Uterus (tissue), 3 donors: ENCODE measurements at regions not wholly inside any gene's neighbourhood (a gene's known extent, or its start where the extent isn't known, plus 50 kb on each side); places are given as distances from the start of the nearest gene placed in this dataset.

Source experiments
- DNase-seq, 2 donors: peaks; one replicate each; pipeline ENCODE4 v3.0.0-alpha.2; 2019 to 2020
- H3K27ac ChIP-seq, 2 donors: fragments of 200-600 bp; sonication (generic); 1 replicate in 1 of 2; 2 replicates in 1 of 2; pipeline ENCODE4 v1.5.1; 2016 to 2018
- H3K27me3 ChIP-seq, 2 donors: fragments of 200-600 bp; sonication (generic); one replicate each; pipeline ENCODE4 v1.5.1; 2018 to 2019; ENCODE audit warnings: control low read depth in 1 of 2
- H3K36me3 ChIP-seq, 2 donors: fragments of 200-600 bp; sonication (generic); one replicate each; pipeline ENCODE4 v1.5.1; 2019; ENCODE audit warnings: control low read depth in 1 of 2
- H3K4me1 ChIP-seq, 2 donors: fragments of 200-600 bp; sonication (generic); one replicate each; pipeline ENCODE4 v1.5.1; 2018 to 2019; ENCODE audit warnings: control low read depth in 1 of 2
- H3K4me3 ChIP-seq, 2 donors: fragments of 200-600 bp; sonication (generic); 1 replicate in 1 of 2; 2 replicates in 1 of 2; pipeline ENCODE4 v1.5.1; 2018 to 2019; ENCODE audit warnings: mild to moderate bottlenecking in 1 of 2
- H3K9me3 ChIP-seq, 2 donors: fragments of 200-600 bp; sonication (generic); one replicate each; pipeline ENCODE4 v1.5.1; 2019; ENCODE audit warnings: control low read depth in 1 of 2
- CTCF ChIP-seq, 4 experiments: fragments of 200-600 bp in 2 of 4; fragments of 450-650 bp in 2 of 4; sonication (generic) in 2 of 4; IDR thresholded peaks; one replicate each; pipeline ENCODE4 v1.5.1; 2016 to 2019; ENCODE audit warnings: antibody characterized with exemption in 4 of 4, mild to moderate bottlenecking in 2 of 4, moderate library complexity in 1 of 4
- POLR2A ChIP-seq, 2 donors: fragments of 450-650 bp; IDR thresholded peaks; one replicate each; pipeline ENCODE4 v1.6.1; 2016; ENCODE audit warnings: antibody characterized with exemption in 2 of 2, mild to moderate bottlenecking in 1 of 2, moderate library complexity in 1 of 2
- intact Hi-C: fragments of 100-400 bp; cut with DNase I; formaldehyde crosslinking; loops from one replicate; pipeline ENCODE4 v1.15.1; 2023; ENCODE audit warnings: low total_unique reads
- donor health status: DM: yes; HTN: yes; CAD: no.

- DNase-seq: no peak
- no peaks in the 10 kb centered on the region for H3K9me3 ChIP-seq
These were observed 631.7 kb downstream of the VRK1 start for GRCh38 chr14:97428808-97429440.

GRCh38 chr14:97432586-97432985, 635.4 kb downstream of the VRK1 start:
- H3K4me3 ChIP-seq: no peak overlapping the region
- TF ChIP-seq POLR2A (IDR thresholded peaks at IDR 0.05): no peak
- no peak for TF ChIP-seq CTCF (IDR thresholded peaks at IDR 0.05)
- no peaks in the 10 kb centered on the region for H3K27me3 ChIP-seq
- no peaks in the 10 kb centered on the region for H3K9me3 ChIP-seq
- H3K4me1 ChIP-seq: no peaks in the 10 kb centered on the region
- H3K36me3 ChIP-seq: no peaks in the 10 kb centered on the region
- intact Hi-C loops: no loop called here
- no peak for DNase-seq
- H3K27ac ChIP-seq: no peak overlapping the region

More at GRCh38 chr14:97428808-97429440, 631.7 kb downstream of the VRK1 start:
- H3K36me3 ChIP-seq: no peaks in the 10 kb centered on the region
- H3K4me1 ChIP-seq: no peaks in the 10 kb centered on the region
- H3K27me3 ChIP-seq: no peaks in the 10 kb centered on the region
- H3K4me3 ChIP-seq: no peak overlapping the region
- TF ChIP-seq POLR2A (IDR thresholded peaks at IDR 0.05): no peak
- no peak for TF ChIP-seq CTCF (IDR thresholded peaks at IDR 0.05)
- intact Hi-C loops: no loop called here
- no peak overlapping the region for H3K27ac ChIP-seq

GRCh38 chr14:97441740-97442362, 644.7 kb downstream of the VRK1 start:
- Histone ChIP-seq H3K27me3 (no peaks in the 10 kb centered on the region), H3K9me3 (no peaks in the 10 kb centered on the region), H3K27ac (no peak overlapping the region), H3K4me1 (no peaks in the 10 kb centered on the region), H3K36me3 (no peaks in the 10 kb centered on the region), H3K4me3 (no peak overlapping the region)
- intact Hi-C loops: no loop called here
- no peak for DNase-seq
- TF ChIP-seq POLR2A (IDR thresholded peaks at IDR 0.05): no peak
- TF ChIP-seq CTCF (IDR thresholded peaks at IDR 0.05): no peak

GRCh38 chr14:97442363-97442762, 645.2 kb downstream of the VRK1 start:
- Histone ChIP-seq H3K4me1 (no peaks in the 10 kb centered on the region), H3K9me3 (no peaks in the 10 kb centered on the region), H3K27ac (no peak overlapping the region), H3K27me3 (no peaks in the 10 kb centered on the region), H3K4me3 (no peak overlapping the region), H3K36me3 (no peaks in the 10 kb centered on the region)
- DNase-seq: no peak
- intact Hi-C loops: no loop called here
- TF ChIP-seq POLR2A (IDR thresholded peaks at IDR 0.05) (no peak), CTCF (IDR thresholded peaks at IDR 0.05) (no peak)

GRCh38 chr14:97443412-97443811, 646.2 kb downstream of the VRK1 start:
- Histone ChIP-seq H3K27ac (no peak overlapping the region), H3K36me3 (no peaks in the 10 kb centered on the region), H3K4me3 (no peak overlapping the region), H3K9me3 (no peaks in the 10 kb centered on the region), H3K27me3 (no peaks in the 10 kb centered on the region), H3K4me1 (no peaks in the 10 kb centered on the region)
- no peak for DNase-seq
- TF ChIP-seq CTCF (IDR thresholded peaks at IDR 0.05) (no peak), POLR2A (IDR thresholded peaks at IDR 0.05) (no peak)
- intact Hi-C loops: no loop called here
